HG03097 (cell line): ENCODE measurements at regions not wholly inside any gene's neighbourhood (a gene's known extent, or its start where the extent isn't known, plus 50 kb on each side); places are given as distances from the start of the nearest gene placed in this dataset.
"Not testable (repeated sequence)": the region's sequence is repeated elsewhere in the genome, so short reads cannot be mapped to it uniquely, and the experiment has no call there.

Experiments
- ATAC-seq: cut with Tn5 transposase; IDR thresholded peaks from one replicate; pipeline ENCODE4 v1.9.1; 2021; ENCODE audit not compliant: unreplicated experiment, low FRiP score

- no peak for ATAC-seq
Measured at GRCh38 chr6:114995526-114995925, 652.7 kb upstream of the HS3ST5 start.

GRCh38 chr6:114989279-114989964 is 646.6 kb upstream of the HS3ST5 start:
- peak; percentile 98 for ATAC-seq

- no peak for ATAC-seq
Measured at GRCh38 chr6:114987281-114987680, 644.5 kb upstream of the HS3ST5 start.

GRCh38 chr6:114955363-114955762 is 612.5 kb upstream of the HS3ST5 start:
- ATAC-seq, result no peak

- no peak for ATAC-seq
Measured at GRCh38 chr6:114952229-114952628, 609.4 kb upstream of the HS3ST5 start.

GRCh38 chr6:114945392-114945791 is 602.6 kb upstream of the HS3ST5 start:
- ATAC-seq, result no peak

GRCh38 chr6:114941078-114941477 is 598.3 kb upstream of the HS3ST5 start:
- ATAC-seq, result no peak

GRCh38 chr6:114940181-114940580 is 597.4 kb upstream of the HS3ST5 start:
- ATAC-seq, result no peak

- ATAC-seq, result no peak
Measured at GRCh38 chr6:114939630-114940029, 596.8 kb upstream of the HS3ST5 start.

GRCh38 chr6:114936080-114936479 is 593.3 kb upstream of the HS3ST5 start:
- no peak for ATAC-seq

GRCh38 chr6:114934079-114934478 is 591.3 kb upstream of the HS3ST5 start:
- ATAC-seq, result no peak

- not testable (repeated sequence) for ATAC-seq
Measured at GRCh38 chr6:114928731-114929130, 585.9 kb upstream of the HS3ST5 start.

- ATAC-seq, result no peak
Measured at GRCh38 chr6:114906096-114906495, 563.3 kb upstream of the HS3ST5 start.

GRCh38 chr6:114897536-114897935 is 554.7 kb upstream of the HS3ST5 start:
- no peak for ATAC-seq

- no peak for ATAC-seq
Measured at GRCh38 chr6:114892211-114892610, 549.4 kb upstream of the HS3ST5 start.

- ATAC-seq, result no peak
Measured at GRCh38 chr6:114888241-114888640, 545.4 kb upstream of the HS3ST5 start.

- no peak for ATAC-seq
Measured at GRCh38 chr6:114886670-114887436, 544.0 kb upstream of the HS3ST5 start.

GRCh38 chr6:114879693-114880092 is 536.9 kb upstream of the HS3ST5 start:
- ATAC-seq, result no peak

- ATAC-seq, result no peak
Measured at GRCh38 chr6:114878091-114878490, 535.3 kb upstream of the HS3ST5 start.

GRCh38 chr6:114874410-114874809 is 531.6 kb upstream of the HS3ST5 start:
- ATAC-seq, result no peak

- not testable (repeated sequence) for ATAC-seq
Measured at GRCh38 chr6:114865506-114865905, 522.7 kb upstream of the HS3ST5 start.

- no peak for ATAC-seq
Measured at GRCh38 chr6:114863610-114864009, 520.8 kb upstream of the HS3ST5 start.
